Choroid plexus epithelial cell (primary cell): ENCODE measurements at regions not wholly inside any gene's neighbourhood (a gene's known extent, or its start where the extent isn't known, plus 50 kb on each side); places are given as distances from the start of the nearest gene placed in this dataset.

Experiments
- DNase-seq: peaks from one replicate; pipeline ENCODE4 v3.0.0-alpha.2; 2010; ENCODE audit warnings: low read depth
- H3K4me3 ChIP-seq: 2 replicates; pipeline ENCODE4 v1.5.1; 2011; ENCODE audit warnings: low read depth, mild to moderate bottlenecking, control low read depth, low read length, moderate library complexity
- CTCF ChIP-seq: conservative IDR thresholded peaks from 2 replicates; pipeline ENCODE4 v1.5.1; 2011; ENCODE audit warnings: low read depth, mild to moderate bottlenecking, control low read depth, inconsistent platforms, low read length, moderate library complexity

GRCh38 chr15:96046620-96047240 is 283.8 kb upstream of the NR2F2 start:
- no peak for TF ChIP-seq CTCF
- H3K4me3 ChIP-seq: no peak overlapping the region

GRCh38 chr15:96047255-96047931 is 283.1 kb upstream of the NR2F2 start:
- peak; percentile 90 for DNase-seq
- no peak overlapping the region for H3K4me3 ChIP-seq
- peak; percentile 28 for TF ChIP-seq CTCF

More at GRCh38 chr15:96046620-96047240, 283.8 kb upstream of the NR2F2 start:
- DNase-seq: peak; percentile 31

GRCh38 chr15:96049323-96049722 is 281.2 kb upstream of the NR2F2 start:
- no peak for TF ChIP-seq CTCF
- H3K4me3 ChIP-seq: no peak overlapping the region
- DNase-seq: no peak

- no peak for TF ChIP-seq CTCF
- no peak for DNase-seq
- no peak overlapping the region for H3K4me3 ChIP-seq
Measured at GRCh38 chr15:96049766-96050165, 280.7 kb upstream of the NR2F2 start.

GRCh38 chr15:96051598-96051997 is 278.9 kb upstream of the NR2F2 start:
- no peak for TF ChIP-seq CTCF

GRCh38 chr15:96052154-96052553 is 278.3 kb upstream of the NR2F2 start:
- TF ChIP-seq CTCF: no peak
- DNase-seq: no peak
- H3K4me3 ChIP-seq: no peak overlapping the region

More at GRCh38 chr15:96051598-96051997, 278.9 kb upstream of the NR2F2 start:
- no peak overlapping the region for H3K4me3 ChIP-seq
- DNase-seq: no peak

- no peak for TF ChIP-seq CTCF
- peak overlapping the region; percentile 48 for H3K4me3 ChIP-seq
- DNase-seq: no peak
Measured at GRCh38 chr15:96052572-96053030, 277.9 kb upstream of the NR2F2 start.
